Thymus (tissue), 11 donors: ENCODE measurements at regions not wholly inside any gene's neighbourhood (a gene's known extent, or its start where the extent isn't known, plus 50 kb on each side); places are given as distances from the start of the nearest gene placed in this dataset.

Source experiments
- DNase-seq, 9 donors: peaks; one replicate each; pipeline ENCODE4 v3.0.0-alpha.2; 2013; ENCODE audit warnings: low spot score in 9 of 9, low read depth in 6 of 9, missing footprints in 1 of 9
- H3K27ac ChIP-seq, 2 donors: one replicate each; pipeline ENCODE4 v1.5.1; 2013; ENCODE audit warnings: control low read depth in 1 of 2, low read depth in 1 of 2, low read length in 1 of 2, mild to moderate bottlenecking in 1 of 2, moderate library complexity in 1 of 2
- H3K27me3 ChIP-seq, 2 donors: one replicate each; pipeline ENCODE4 v1.5.1; 2013; ENCODE audit warnings: low read length in 1 of 2; ENCODE audit not compliant: control insufficient read depth in 2 of 2, insufficient read depth in 1 of 2
- H3K36me3 ChIP-seq, 2 donors: one replicate each; pipeline ENCODE4 v1.5.1; 2013; ENCODE audit warnings: low read length in 1 of 2, mild to moderate bottlenecking in 1 of 2, moderate library complexity in 1 of 2; ENCODE audit not compliant: control insufficient read depth in 2 of 2, insufficient read depth in 2 of 2
- H3K4me1 ChIP-seq, 2 donors: one replicate each; pipeline ENCODE4 v1.5.1; 2013; ENCODE audit warnings: low read length in 2 of 2; ENCODE audit not compliant: control insufficient read depth in 2 of 2, insufficient read depth in 2 of 2
- H3K4me3 ChIP-seq, 2 donors: one replicate each; pipeline ENCODE4 v1.5.1; 2013; ENCODE audit warnings: low read length in 2 of 2, control low read depth in 1 of 2, mild to moderate bottlenecking in 1 of 2
- H3K9me3 ChIP-seq, 2 donors: one replicate each; pipeline ENCODE4 v1.5.1; 2013; ENCODE audit warnings: low read length in 1 of 2, mild to moderate bottlenecking in 1 of 2; ENCODE audit not compliant: control insufficient read depth in 2 of 2, insufficient read depth in 1 of 2
- WGBS: extraction: QIAGEN DNeasy Blood & Tissue Kit; methylation state at CpG from one replicate; pipeline ENCODE4 v1.1.7; 2013; 5-methylcytosine and 5-hydroxymethylcytosine counted together
- donor health status: healthy.

- Histone ChIP-seq H3K27me3 (no peaks in the 10 kb centered on the region), H3K27ac (no peak overlapping the region), H3K36me3 (no peaks in the 10 kb centered on the region), H3K9me3 (no peaks in the 10 kb centered on the region), H3K4me3 (no peak overlapping the region), H3K4me1 (no peaks in the 10 kb centered on the region)
- DNase-seq, result no peak
Observed at GRCh38 chr19:29390742-29391141, 135.1 kb upstream of the VSTM2B start.

- 72% methylated on average over 7 of the region's 7 CpGs for WGBS
- H3K36me3 ChIP-seq, result no peaks in the 10 kb centered on the region
- no peak for DNase-seq
- H3K4me1 ChIP-seq, result no peaks in the 10 kb centered on the region
- H3K4me3 ChIP-seq, result no peak overlapping the region
- H3K9me3 ChIP-seq, result no peaks in the 10 kb centered on the region
- H3K27ac ChIP-seq, result no peak overlapping the region
- no peaks in the 10 kb centered on the region for H3K27me3 ChIP-seq
Observed at GRCh38 chr19:29393915-29394460, 131.8 kb upstream of the VSTM2B start.

- DNase-seq, result no peak
- no peaks in the 10 kb centered on the region for H3K27me3 ChIP-seq
- H3K4me1 ChIP-seq, result no peaks in the 10 kb centered on the region
- WGBS, result 71% methylated on average over 13 of the region's 13 CpGs
- no peaks in the 10 kb centered on the region for H3K9me3 ChIP-seq
- no peak overlapping the region for H3K4me3 ChIP-seq
- H3K27ac ChIP-seq, result no peak overlapping the region
- no peaks in the 10 kb centered on the region for H3K36me3 ChIP-seq
Observed at GRCh38 chr19:29395111-29395733, 130.6 kb upstream of the VSTM2B start.

- no peak overlapping the region for H3K4me3 ChIP-seq
- WGBS, result 94% methylated on average over 4 of the region's 4 CpGs
- H3K27ac ChIP-seq, result no peak overlapping the region
- no peaks in the 10 kb centered on the region for H3K4me1 ChIP-seq
- DNase-seq, result no peak
- no peaks in the 10 kb centered on the region for H3K9me3 ChIP-seq
- H3K36me3 ChIP-seq, result no peaks in the 10 kb centered on the region
- no peaks in the 10 kb centered on the region for H3K27me3 ChIP-seq
Observed at GRCh38 chr19:29395734-29396414, 129.9 kb upstream of the VSTM2B start.

- Histone ChIP-seq H3K36me3 (no peaks in the 10 kb centered on the region), H3K4me3 (no peak overlapping the region), H3K9me3 (no peaks in the 10 kb centered on the region), H3K27me3 (no peaks in the 10 kb centered on the region), H3K27ac (no peak overlapping the region), H3K4me1 (no peaks in the 10 kb centered on the region)
- no peak for DNase-seq
- WGBS, result 18% methylated on average over 2 of the region's 2 CpGs
Observed at GRCh38 chr19:29396925-29397324, 128.9 kb upstream of the VSTM2B start.

GRCh38 chr19:29397748-29398147 is 128.0 kb upstream of the VSTM2B start:
- H3K9me3 ChIP-seq, result no peaks in the 10 kb centered on the region
- no peaks in the 10 kb centered on the region for H3K4me1 ChIP-seq
- WGBS, result 76% methylated on average over 7 of the region's 7 CpGs
- H3K36me3 ChIP-seq, result no peaks in the 10 kb centered on the region
- no peaks in the 10 kb centered on the region for H3K27me3 ChIP-seq
- DNase-seq, result no peak
- no peak overlapping the region for H3K27ac ChIP-seq
- no peak overlapping the region for H3K4me3 ChIP-seq

- H3K27ac ChIP-seq, result no peak overlapping the region
- no peaks in the 10 kb centered on the region for H3K4me1 ChIP-seq
- peaks cover 0 to under 1% of the 10 kb centered on the region in 2 donors for H3K27me3 ChIP-seq
- 70% methylated on average over 8 of the region's 8 CpGs for WGBS
- no peak for DNase-seq
- no peaks in the 10 kb centered on the region for H3K36me3 ChIP-seq
- no peaks in the 10 kb centered on the region for H3K9me3 ChIP-seq
- H3K4me3 ChIP-seq, result no peak overlapping the region
Observed at GRCh38 chr19:29399804-29400203, 126.0 kb upstream of the VSTM2B start.

GRCh38 chr19:29400917-29401711 is 124.7 kb upstream of the VSTM2B start:
- no peak overlapping the region for H3K27ac ChIP-seq
- H3K4me1 ChIP-seq, result no peaks in the 10 kb centered on the region
- no peaks in the 10 kb centered on the region for H3K36me3 ChIP-seq
- no peaks in the 10 kb centered on the region for H3K9me3 ChIP-seq
- peaks cover 0 to 6% of the 10 kb centered on the region in 2 donors for H3K27me3 ChIP-seq
- no peak for DNase-seq
- no peak overlapping the region for H3K4me3 ChIP-seq
- 90% methylated on average over 23 of the region's 23 CpGs for WGBS
